ENCODE measurements at regions not wholly inside any gene's neighbourhood (a gene's known extent, or its start where the extent isn't known, plus 50 kb on each side); places are given as distances from the start of the nearest gene placed in this dataset.
"Not testable (repeated sequence)": the region's sequence is repeated elsewhere in the genome, so short reads cannot be mapped to it uniquely, and the experiment has no call there.

- no peaks in the 10 kb centered on the region for H3K36me3 ChIP-seq (ENCODE audit: control insufficient read depth in 2 of 2, extremely low read depth in 1 of 2, insufficient read depth in 1 of 2, low read length in 1 of 2)
- no peaks in the 10 kb centered on the region for H3K27me3 ChIP-seq (replicated peaks in 1 of 2; ENCODE audit: control insufficient read depth in 2 of 2, extremely low read depth in 1 of 2, insufficient read depth in 2 of 2, low read length in 1 of 2)
- ChIA-PET CTCF (no interaction called here), POLR2A (no interaction called here)
- no peaks in the 10 kb centered on the region for H3K9me3 ChIP-seq
- H3K4me3 Mint-ChIP-seq: no peak overlapping the region
- H3K36me3 Mint-ChIP-seq: no peaks in the 10 kb centered on the region
- H3K4me1 Mint-ChIP-seq: no peaks in the 10 kb centered on the region
- H3K27ac ChIP-seq (ENCODE audit: low read length): no peak overlapping the region
- no peak for DNase-seq
- H3K4me3 ChIP-seq (ENCODE audit: control insufficient read depth in 1 of 2, extremely low read depth in 1 of 2, low read length in 1 of 2): no peak overlapping the region
- H3K9me3 Mint-ChIP-seq: no peaks in the 10 kb centered on the region
- no peak overlapping the region for H3K27ac Mint-ChIP-seq
- H3K4me1 ChIP-seq (ENCODE audit: control insufficient read depth in 1 of 2, extremely low read depth in 1 of 2, insufficient read depth in 2 of 2, low read length in 2 of 2): no peaks in the 10 kb centered on the region
- peaks cover 7 to 11% of the 10 kb centered on the region in 2 donors for H3K27me3 Mint-ChIP-seq
- ATAC-seq (replicated peaks in 1 of 4): no peak
Observed at GRCh38 chr7:12031638-12032037, 179.5 kb upstream of the TMEM106B start.

DNA sequence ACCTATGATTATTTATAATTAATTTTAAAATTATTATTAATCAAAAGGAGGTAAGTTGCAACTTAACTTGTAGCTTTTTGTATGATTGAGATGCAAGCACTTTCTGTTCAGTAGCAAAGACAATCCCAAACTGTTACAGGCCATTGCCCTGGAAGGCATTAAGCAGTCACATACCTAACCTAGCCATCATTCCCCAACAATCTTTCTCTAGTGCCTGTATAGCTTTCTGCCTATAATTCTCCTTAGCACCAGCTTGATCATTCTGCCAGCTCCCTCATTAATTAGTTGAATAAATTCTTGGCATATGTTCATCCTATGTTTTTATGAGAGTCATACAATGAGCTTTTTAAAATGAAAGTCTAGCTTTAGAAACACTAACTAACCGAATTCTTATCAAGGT, 178.9 kb upstream of the TMEM106B start:
- no peaks in the 10 kb centered on the region for H3K27me3 ChIP-seq (replicated peaks in 1 of 2; ENCODE audit: control insufficient read depth in 2 of 2, extremely low read depth in 1 of 2, insufficient read depth in 2 of 2, low read length in 1 of 2)

DNA sequence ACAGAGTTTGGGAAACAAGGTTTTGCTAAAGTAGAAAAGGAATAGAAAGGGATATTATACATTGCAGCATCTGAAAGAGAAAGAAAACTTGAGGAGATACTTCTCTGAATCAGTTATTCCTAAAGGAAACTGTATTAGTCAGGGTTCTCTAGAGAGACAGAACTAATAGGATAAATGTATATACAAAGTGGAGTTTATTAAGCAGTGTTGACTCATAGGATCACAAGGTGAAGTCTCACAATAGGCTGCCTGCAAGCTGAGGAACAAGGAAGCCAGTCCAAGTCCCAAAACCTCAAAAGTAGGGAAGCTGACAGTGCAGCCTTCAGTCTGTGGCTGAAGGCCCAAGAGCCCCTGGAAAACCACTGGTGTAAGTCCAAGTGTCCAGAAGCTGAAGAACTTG, 167.6 kb upstream of the TMEM106B start:
- DNase-seq; H3K4me3 ChIP-seq (ENCODE audit: control insufficient read depth in 1 of 2, extremely low read depth in 1 of 2, low read length in 1 of 2); H3K9me3 Mint-ChIP-seq; H3K27ac ChIP-seq (ENCODE audit: low read length); H3K4me1 Mint-ChIP-seq; H3K36me3 Mint-ChIP-seq; H3K27me3 ChIP-seq (replicated peaks in 1 of 2; ENCODE audit: control insufficient read depth in 2 of 2, extremely low read depth in 1 of 2, insufficient read depth in 2 of 2, low read length in 1 of 2); ATAC-seq (replicated peaks in 1 of 4); H3K4me3 Mint-ChIP-seq; H3K4me1 ChIP-seq (ENCODE audit: control insufficient read depth in 1 of 2, extremely low read depth in 1 of 2, insufficient read depth in 2 of 2, low read length in 2 of 2); H3K9me3 ChIP-seq; H3K36me3 ChIP-seq (ENCODE audit: control insufficient read depth in 2 of 2, extremely low read depth in 1 of 2, insufficient read depth in 1 of 2, low read length in 1 of 2); H3K27ac Mint-ChIP-seq; CTCF ChIA-PET; POLR2A ChIA-PET: not testable (repeated sequence)
- H3K27me3 Mint-ChIP-seq: peaks cover 7 to 14% of the 10 kb centered on the region in 2 donors

More for the DNA sequence above, 178.9 kb upstream of the TMEM106B start:
- no peaks in the 10 kb centered on the region for H3K4me1 Mint-ChIP-seq
- H3K36me3 Mint-ChIP-seq: no peaks in the 10 kb centered on the region
- H3K27ac ChIP-seq (ENCODE audit: low read length): no peak overlapping the region
- WGBS (ENCODE audit: insufficient coverage): 71% methylated on average over 1 of the region's 1 CpG
- ChIA-PET CTCF (no interaction called here), POLR2A (interaction anchor here in 1 of 2 donors (0.6 kb wide), 1 partner anchor 370 kb away, joined by 3 read pairs; no protein-coding TSS in a partner anchor)
- H3K9me3 Mint-ChIP-seq: no peaks in the 10 kb centered on the region
- no peak overlapping the region for H3K27ac Mint-ChIP-seq
- no peaks in the 10 kb centered on the region for H3K36me3 ChIP-seq (ENCODE audit: control insufficient read depth in 2 of 2, extremely low read depth in 1 of 2, insufficient read depth in 1 of 2, low read length in 1 of 2)
- no peak overlapping the region for H3K4me3 Mint-ChIP-seq
- H3K27me3 Mint-ChIP-seq: peaks cover 12 to 14% of the 10 kb centered on the region in 2 donors
- DNase-seq: no peak
- no peak overlapping the region for H3K4me3 ChIP-seq (ENCODE audit: control insufficient read depth in 1 of 2, extremely low read depth in 1 of 2, low read length in 1 of 2)
- no peaks in the 10 kb centered on the region for H3K4me1 ChIP-seq (ENCODE audit: control insufficient read depth in 1 of 2, extremely low read depth in 1 of 2, insufficient read depth in 2 of 2, low read length in 2 of 2)
- ATAC-seq (replicated peaks in 1 of 4): no peak
- no peaks in the 10 kb centered on the region for H3K9me3 ChIP-seq

GRCh38 chr7:12052211-12052610, 158.9 kb upstream of the TMEM106B start:
- H3K9me3 ChIP-seq: no peaks in the 10 kb centered on the region
- H3K27ac Mint-ChIP-seq: no peak overlapping the region
- ATAC-seq (replicated peaks in 1 of 4) (no peak), DNase-seq (no peak)
- no peaks in the 10 kb centered on the region for H3K4me1 Mint-ChIP-seq
- H3K36me3 ChIP-seq (ENCODE audit: control insufficient read depth in 2 of 2, extremely low read depth in 1 of 2, insufficient read depth in 1 of 2, low read length in 1 of 2): no peaks in the 10 kb centered on the region
- peaks cover 6 to 7% of the 10 kb centered on the region in 2 donors for H3K27me3 Mint-ChIP-seq
- H3K9me3 Mint-ChIP-seq: peaks cover 9 to 15% (median 12%) of the 10 kb centered on the region in 3 donors
- no peaks in the 10 kb centered on the region for H3K36me3 Mint-ChIP-seq
- no peak overlapping the region for H3K4me3 Mint-ChIP-seq
- no peaks in the 10 kb centered on the region for H3K27me3 ChIP-seq (replicated peaks in 1 of 2; ENCODE audit: control insufficient read depth in 2 of 2, extremely low read depth in 1 of 2, insufficient read depth in 2 of 2, low read length in 1 of 2)
- no peak overlapping the region for H3K27ac ChIP-seq (ENCODE audit: low read length)
- CTCF ChIA-PET: no interaction called here
- WGBS (ENCODE audit: insufficient coverage): 100% methylated on average over 1 of the region's 2 CpGs
- no peaks in the 10 kb centered on the region for H3K4me1 ChIP-seq (ENCODE audit: control insufficient read depth in 1 of 2, extremely low read depth in 1 of 2, insufficient read depth in 2 of 2, low read length in 2 of 2)
- POLR2A ChIA-PET: no interaction called here
- H3K4me3 ChIP-seq (ENCODE audit: control insufficient read depth in 1 of 2, extremely low read depth in 1 of 2, low read length in 1 of 2): no peak overlapping the region

GRCh38 chr7:12053561-12053960, 157.5 kb upstream of the TMEM106B start:
- Histone ChIP-seq H3K9me3 (no peaks in the 10 kb centered on the region), H3K4me1 (ENCODE audit: control insufficient read depth in 1 of 2, extremely low read depth in 1 of 2, insufficient read depth in 2 of 2, low read length in 2 of 2) (no peaks in the 10 kb centered on the region), H3K27ac (ENCODE audit: low read length) (no peak overlapping the region), H3K4me3 (ENCODE audit: control insufficient read depth in 1 of 2, extremely low read depth in 1 of 2, low read length in 1 of 2) (no peak overlapping the region), H3K36me3 (ENCODE audit: control insufficient read depth in 2 of 2, extremely low read depth in 1 of 2, insufficient read depth in 1 of 2, low read length in 1 of 2) (no peaks in the 10 kb centered on the region), H3K27me3 (replicated peaks in 1 of 2; ENCODE audit: control insufficient read depth in 2 of 2, extremely low read depth in 1 of 2, insufficient read depth in 2 of 2, low read length in 1 of 2) (no peaks in the 10 kb centered on the region)
- 73% methylated on average over 2 of the region's 5 CpGs for WGBS (ENCODE audit: insufficient coverage)
- CTCF ChIA-PET: no interaction called here
- Mint-ChIP-seq H3K9me3 (peaks cover 13 to 19% (median 18%) of the 10 kb centered on the region in 3 donors), H3K4me3 (no peak overlapping the region), H3K36me3 (no peaks in the 10 kb centered on the region), H3K27ac (no peak overlapping the region), H3K27me3 (peaks cover 5 to 12% of the 10 kb centered on the region in 2 donors), H3K4me1 (no peaks in the 10 kb centered on the region)
- DNase-seq (no peak), ATAC-seq (replicated peaks in 1 of 4) (no peak)
- POLR2A ChIA-PET: no interaction called here

DNA sequence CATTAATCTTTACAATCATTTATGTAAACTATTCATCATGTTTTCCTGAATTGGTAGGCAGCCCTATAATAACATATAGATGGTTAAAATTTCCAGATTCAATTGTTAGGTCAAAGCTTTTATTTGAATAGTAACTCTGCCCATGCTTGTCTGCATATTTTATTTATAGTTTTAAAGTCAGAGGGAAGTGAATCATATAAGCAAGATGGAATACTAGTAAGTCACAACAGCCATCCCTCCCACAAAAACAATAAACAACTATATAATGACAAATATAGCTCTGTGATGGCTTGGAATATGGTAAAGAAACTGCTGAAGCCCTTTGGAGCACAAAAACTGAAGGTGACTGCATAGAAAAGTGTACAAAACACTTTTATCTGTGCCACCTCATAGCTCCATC, 156.3 kb upstream of the TMEM106B start:
- no peak for ATAC-seq (replicated peaks in 1 of 4)
- no peaks in the 10 kb centered on the region for H3K27me3 ChIP-seq (replicated peaks in 1 of 2; ENCODE audit: control insufficient read depth in 2 of 2, extremely low read depth in 1 of 2, insufficient read depth in 2 of 2, low read length in 1 of 2)
- ChIA-PET CTCF (no interaction called here), POLR2A (no interaction called here)
- Mint-ChIP-seq H3K4me1 (no peaks in the 10 kb centered on the region), H3K27me3 (peaks cover 3 to 12% of the 10 kb centered on the region in 2 donors), H3K27ac (no peak overlapping the region), H3K4me3 (no peak overlapping the region), H3K9me3 (peaks cover 13 to 19% (median 18%) of the 10 kb centered on the region in 3 donors), H3K36me3 (no peaks in the 10 kb centered on the region)
- no peaks in the 10 kb centered on the region for H3K36me3 ChIP-seq (ENCODE audit: control insufficient read depth in 2 of 2, extremely low read depth in 1 of 2, insufficient read depth in 1 of 2, low read length in 1 of 2)
- no peak for DNase-seq
- H3K27ac ChIP-seq (ENCODE audit: low read length): no peak overlapping the region
- H3K4me1 ChIP-seq (ENCODE audit: control insufficient read depth in 1 of 2, extremely low read depth in 1 of 2, insufficient read depth in 2 of 2, low read length in 2 of 2): no peaks in the 10 kb centered on the region
- no peaks in the 10 kb centered on the region for H3K9me3 ChIP-seq
- no peak overlapping the region for H3K4me3 ChIP-seq (ENCODE audit: control insufficient read depth in 1 of 2, extremely low read depth in 1 of 2, low read length in 1 of 2)

DNA sequence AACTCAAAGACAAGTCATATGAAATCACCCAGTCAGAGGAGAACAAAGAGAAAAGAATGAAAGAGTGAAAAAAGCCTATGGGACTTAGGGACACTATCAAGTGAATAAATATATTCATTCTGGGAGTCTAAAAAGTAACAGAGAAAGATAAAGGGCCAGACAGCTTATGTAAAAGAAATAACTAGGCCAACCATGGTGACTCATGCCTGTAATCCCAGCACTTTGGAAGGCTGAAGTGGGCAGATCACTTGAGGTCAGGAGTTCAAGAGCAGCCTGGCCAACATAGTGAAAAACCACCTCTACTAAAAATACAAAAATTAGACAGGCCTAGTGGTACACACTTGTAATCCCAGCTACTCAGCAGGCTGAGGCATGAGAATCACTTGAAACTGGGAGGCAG, 154.7 kb upstream of the TMEM106B start:
- H3K36me3 ChIP-seq (ENCODE audit: control insufficient read depth in 2 of 2, extremely low read depth in 1 of 2, insufficient read depth in 1 of 2, low read length in 1 of 2): no peaks in the 10 kb centered on the region
- Mint-ChIP-seq H3K27ac (no peak overlapping the region), H3K4me3 (no peak overlapping the region), H3K36me3 (no peaks in the 10 kb centered on the region), H3K4me1 (no peaks in the 10 kb centered on the region), H3K9me3 (peaks cover 13 to 19% (median 18%) of the 10 kb centered on the region in 3 donors), H3K27me3 (peaks cover 3 to 10% of the 10 kb centered on the region in 2 donors)
- no peak for ATAC-seq (replicated peaks in 1 of 4)
- no peak overlapping the region for H3K27ac ChIP-seq (ENCODE audit: low read length)
- DNase-seq: no peak
- no peaks in the 10 kb centered on the region for H3K4me1 ChIP-seq (ENCODE audit: control insufficient read depth in 1 of 2, extremely low read depth in 1 of 2, insufficient read depth in 2 of 2, low read length in 2 of 2)
- H3K9me3 ChIP-seq: no peaks in the 10 kb centered on the region
- POLR2A ChIA-PET: no interaction called here
- H3K27me3 ChIP-seq (replicated peaks in 1 of 2; ENCODE audit: control insufficient read depth in 2 of 2, extremely low read depth in 1 of 2, insufficient read depth in 2 of 2, low read length in 1 of 2): no peaks in the 10 kb centered on the region
- CTCF ChIA-PET: interaction anchor here (0.7 kb wide), 2 partner anchors 24 to 276 kb away, joined by 5 to 10 read pairs; no protein-coding TSS in a partner anchor
- H3K4me3 ChIP-seq (ENCODE audit: control insufficient read depth in 1 of 2, extremely low read depth in 1 of 2, low read length in 1 of 2): no peak overlapping the region

All from T-cell (primary cell).